GM23248 (cell line): ENCODE measurements at regions not wholly inside any gene's neighbourhood (a gene's known extent, or its start where the extent isn't known, plus 50 kb on each side); places are given as distances from the start of the nearest gene placed in this dataset.
A peak's percentile ranks its signal among the peaks of the same experiment; 100 is the strongest.

ENCODE experiments used
- DNase-seq: peaks from one replicate; pipeline ENCODE4 v3.0.0-alpha.2; 2015
- H2AFZ ChIP-seq: fragments of 200-600 bp; sonication (generic); 2 replicates; pipeline ENCODE4 v1.6.1; 2016; ENCODE audit warnings: antibody characterized with exemption
- H3F3A ChIP-seq: fragments of 200-600 bp; sonication (generic); 2 replicates; pipeline ENCODE4 v1.6.1; 2016; ENCODE audit warnings: mild to moderate bottlenecking, antibody characterized with exemption, mixed run types; ENCODE audit not compliant: insufficient read depth
- H3K27ac ChIP-seq: fragments of 200-600 bp; sonication (generic); 2 replicates; pipeline ENCODE4 v1.5.1; 2016; ENCODE audit warnings: mild to moderate bottlenecking
- H3K27me3 ChIP-seq: fragments of 200-600 bp; sonication (generic); replicated peaks from 2 replicates; pipeline ENCODE4 v1.6.1; 2016; ENCODE audit warnings: mild to moderate bottlenecking; ENCODE audit not compliant: insufficient read depth
- H3K36me3 ChIP-seq: fragments of 200-600 bp; sonication (generic); 2 replicates; pipeline ENCODE4 v1.6.1; 2016; ENCODE audit warnings: low read depth, mild to moderate bottlenecking
- H3K4me1 ChIP-seq: fragments of 200-600 bp; sonication (generic); 2 replicates; pipeline ENCODE4 v1.6.1; 2016; ENCODE audit warnings: mild to moderate bottlenecking; ENCODE audit not compliant: insufficient read depth
- H3K4me2 ChIP-seq: fragments of 200-600 bp; sonication (generic); one replicate; pipeline ENCODE4 v1.6.1; 2016; ENCODE audit warnings: mild to moderate bottlenecking; ENCODE audit not compliant: unreplicated experiment
- H3K4me3 ChIP-seq: fragments of 200-600 bp; sonication (generic); 2 replicates; pipeline ENCODE4 v1.5.1; 2016; ENCODE audit warnings: mild to moderate bottlenecking
- H3K79me2 ChIP-seq: fragments of 200-600 bp; sonication (generic); 2 replicates; pipeline ENCODE4 v1.6.1; 2016; ENCODE audit warnings: mild to moderate bottlenecking; ENCODE audit not compliant: insufficient read depth
- H3K9ac ChIP-seq: fragments of 200-600 bp; sonication (generic); 2 replicates; pipeline ENCODE4 v1.6.1; 2016; ENCODE audit warnings: mild to moderate bottlenecking
- H3K9me2 ChIP-seq: fragments of 200-600 bp; sonication (generic); 2 replicates; pipeline ENCODE4 v1.6.1; 2016; ENCODE audit warnings: mixed run types, mild to moderate bottlenecking, moderate library complexity; ENCODE audit not compliant: insufficient read depth
- H3K9me3 ChIP-seq: fragments of 200-600 bp; sonication (generic); one replicate; pipeline ENCODE4 v1.6.1; 2017; ENCODE audit warnings: low read depth
- H4K20me1 ChIP-seq: fragments of 200-600 bp; sonication (generic); 2 replicates; pipeline ENCODE4 v1.6.0; 2016; ENCODE audit not compliant: insufficient read depth
- EZH2 ChIP-seq: fragments of 200-600 bp; sonication (generic); IDR thresholded peaks from 2 replicates; pipeline ENCODE4 v1.6.1; 2018; ENCODE audit warnings: antibody characterized with exemption, mild to moderate bottlenecking; ENCODE audit not compliant: insufficient read depth, poor library complexity, severe bottlenecking
- EZH2phosphoT487 ChIP-seq: fragments of 200-600 bp; sonication (generic); IDR thresholded peaks from 2 replicates; pipeline ENCODE4 v1.6.1; 2018; ENCODE audit warnings: antibody characterized with exemption, moderate library complexity, mild to moderate bottlenecking, low read depth; ENCODE audit not compliant: insufficient read depth
- WGBS, 2 experiments: methylation state at CpG; one replicate each; pipeline ENCODE4 v1.1.6; 2015 to 2017; ENCODE audit warnings: low lambda C conversion rate in 2 of 2, low coverage in 1 of 2; ENCODE audit errors: missing lambda C conversion rate in 2 of 2; 5-methylcytosine and 5-hydroxymethylcytosine counted together
- in situ Hi-C: fragments of 300-500 bp; cut with MboI; formaldehyde crosslinking; loops from 2 replicates; pipeline ENCODE4 v1.15.0; 2020

DNA sequence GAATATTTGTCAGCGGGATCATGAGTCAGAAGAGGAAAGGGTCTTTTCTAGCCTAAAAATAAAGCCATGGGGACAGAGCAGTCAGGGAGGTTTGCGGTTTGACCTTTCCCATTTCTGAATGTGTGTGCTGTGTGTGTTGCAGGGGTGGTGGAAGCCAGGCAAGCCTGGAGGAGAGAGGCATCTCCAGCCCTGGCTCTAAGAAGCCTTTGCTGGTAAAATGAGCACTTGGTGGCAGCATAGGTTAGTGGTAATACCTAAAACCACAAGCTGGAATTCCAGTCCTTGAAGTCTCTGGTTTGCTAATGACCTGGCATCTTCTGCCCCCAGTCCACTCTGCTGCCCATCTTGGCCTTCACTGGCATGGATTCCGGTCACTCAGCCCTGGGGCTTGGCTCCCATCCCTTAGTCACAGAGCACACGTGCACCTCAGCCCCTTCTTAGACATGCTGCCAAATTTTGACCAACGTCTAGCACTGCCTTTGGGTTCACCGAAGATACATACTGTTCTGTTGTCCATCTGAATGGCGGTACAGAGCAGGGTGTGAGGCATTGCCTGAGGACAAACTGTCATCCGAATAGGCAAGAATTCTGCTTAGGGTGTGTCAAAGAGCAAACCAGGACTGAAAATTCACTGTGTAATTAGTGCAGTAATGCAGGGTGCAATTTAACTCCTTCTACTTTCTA, 52.7 kb downstream of the KCNA5 start:
- Histone ChIP-seq H3K4me1 (peaks cover 30% of the 10 kb centered on the region), H3K4me2 (no peak overlapping the region), H3K9me3 (no peaks in the 10 kb centered on the region), H4K20me1 (no peaks in the 10 kb centered on the region), H3K9me2 (no peaks in the 10 kb centered on the region), H3F3A (peaks cover 9% of the 10 kb centered on the region; the same call in 1 of the 2 replicates), H3K9ac (no peak overlapping the region), H2AFZ (no peak overlapping the region), H3K27me3 (no peaks in the 10 kb centered on the region), H3K27ac (no peak overlapping the region), H3K79me2 (no peaks in the 10 kb centered on the region), H3K36me3 (no peaks in the 10 kb centered on the region), H3K4me3 (no peak overlapping the region)
- peak; percentile 62 for DNase-seq
- no peak for TF ChIP-seq EZH2
- in situ Hi-C loops: no loop called here
- 61 to 64% methylated on average over 8 of the region's 8 CpGs for WGBS, 2 experiments

DNA sequence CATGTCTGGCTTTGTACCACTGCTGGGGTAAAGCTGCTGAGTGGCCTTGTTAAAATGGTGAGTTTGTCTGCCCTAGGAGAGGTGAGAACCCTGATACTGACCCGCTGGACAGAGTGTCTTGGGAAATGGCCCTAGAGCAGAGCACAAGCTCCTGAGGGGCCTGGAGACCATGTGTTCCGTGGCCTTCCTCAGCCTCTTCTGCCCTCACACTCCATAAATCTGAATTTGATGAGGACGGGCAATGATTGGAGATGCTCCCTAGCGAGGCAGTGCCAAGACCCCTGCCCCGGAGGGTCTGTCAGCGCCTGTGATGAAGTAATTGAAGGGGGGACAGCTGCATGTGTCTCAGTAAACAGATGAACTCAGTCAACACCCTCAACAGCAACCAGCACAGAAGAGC, 54.1 kb downstream of the KCNA5 start:
- WGBS, 2 experiments: 69 to 72% methylated on average over 6 of the region's 6 CpGs
- Histone ChIP-seq H3K9me3 (no peaks in the 10 kb centered on the region), H2AFZ (no peak overlapping the region), H3K36me3 (no peaks in the 10 kb centered on the region), H4K20me1 (no peaks in the 10 kb centered on the region), H3K4me3 (no peak overlapping the region), H3K9ac (no peak overlapping the region), H3K4me1 (peaks cover 44% of the 10 kb centered on the region), H3F3A (peaks cover 23% of the 10 kb centered on the region), H3K9me2 (no peaks in the 10 kb centered on the region), H3K27me3 (no peaks in the 10 kb centered on the region), H3K27ac (no peak overlapping the region), H3K79me2 (no peaks in the 10 kb centered on the region), H3K4me2 (no peak overlapping the region)
- in situ Hi-C loops: no loop called here
- TF ChIP-seq EZH2phosphoT487 (no peak), EZH2 (no peak)
- DNase-seq: no peak

DNA sequence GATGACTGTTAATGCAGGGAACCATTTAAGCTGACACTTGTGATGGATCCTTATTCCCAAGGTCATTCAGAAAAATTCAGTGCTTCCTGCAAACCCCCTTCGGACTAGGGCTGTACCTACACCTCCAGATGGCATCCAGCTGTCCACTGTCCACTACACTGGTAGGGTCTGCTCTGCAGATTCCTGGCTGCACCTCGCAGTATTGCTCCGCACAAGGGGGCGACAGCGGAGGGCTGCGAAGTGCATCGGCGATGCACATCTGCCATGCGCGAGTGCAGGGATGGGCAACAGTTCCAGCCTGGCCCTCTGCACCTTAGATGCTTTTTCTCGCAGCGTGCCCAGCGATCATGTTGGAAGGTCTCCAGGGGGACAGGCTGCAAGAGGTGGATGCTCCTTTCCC, 55.5 kb downstream of the KCNA5 start:
- H3K9me2 ChIP-seq: no peaks in the 10 kb centered on the region
- in situ Hi-C loops: no loop called here

DNA sequence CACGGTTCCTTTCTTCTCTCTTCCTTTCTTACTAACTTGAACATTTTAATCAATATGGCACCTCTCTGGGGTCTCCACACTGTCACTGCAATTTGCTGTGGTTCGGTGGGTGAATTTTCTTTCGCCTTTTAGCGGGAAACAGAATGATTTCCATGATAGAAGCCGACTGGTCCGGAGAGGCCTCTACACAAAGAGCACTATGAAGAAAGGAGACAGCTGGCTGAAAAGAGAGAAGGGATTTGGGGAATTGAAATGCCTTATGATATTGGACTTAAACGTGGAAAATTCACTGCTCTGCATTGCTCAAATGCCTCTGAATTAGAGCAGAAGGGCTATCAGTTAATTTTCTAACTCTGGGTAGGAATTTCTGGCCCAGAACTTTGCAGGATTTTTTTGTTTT, 55.9 kb downstream of the KCNA5 start:
- Histone ChIP-seq H3K9me2 (no peaks in the 10 kb centered on the region), H3K9ac (no peak overlapping the region), H3K4me1 (peaks cover 57% of the 10 kb centered on the region), H3K27ac (no peak overlapping the region), H2AFZ (no peak overlapping the region), H3K4me3 (no peak overlapping the region), H3K27me3 (no peaks in the 10 kb centered on the region), H3K79me2 (no peaks in the 10 kb centered on the region), H3F3A (peaks cover 38% of the 10 kb centered on the region), H3K36me3 (no peaks in the 10 kb centered on the region), H4K20me1 (no peaks in the 10 kb centered on the region), H3K9me3 (no peaks in the 10 kb centered on the region), H3K4me2 (no peak overlapping the region)
- no peak for TF ChIP-seq EZH2phosphoT487
- no peak for TF ChIP-seq EZH2
- in situ Hi-C loops: no loop called here
- no peak for DNase-seq
- WGBS, 2 experiments: 81 to 83% methylated on average over 7 of the region's 7 CpGs

More for the DNA sequence above, 55.5 kb downstream of the KCNA5 start:
- Histone ChIP-seq H3K27me3 (no peaks in the 10 kb centered on the region), H3K27ac (no peak overlapping the region), H2AFZ (no peak overlapping the region), H3K79me2 (no peaks in the 10 kb centered on the region), H4K20me1 (no peaks in the 10 kb centered on the region), H3K4me1 (peaks cover 57% of the 10 kb centered on the region), H3K4me3 (no peak overlapping the region), H3K9me3 (no peaks in the 10 kb centered on the region), H3F3A (peaks cover 36% of the 10 kb centered on the region), H3K9ac (no peak overlapping the region), H3K4me2 (no peak overlapping the region), H3K36me3 (no peaks in the 10 kb centered on the region)
- TF ChIP-seq EZH2phosphoT487: no peak
- no peak for TF ChIP-seq EZH2
- no peak for DNase-seq
- WGBS, 2 experiments: 97 to 99% methylated on average over 13 of the region's 13 CpGs

DNA sequence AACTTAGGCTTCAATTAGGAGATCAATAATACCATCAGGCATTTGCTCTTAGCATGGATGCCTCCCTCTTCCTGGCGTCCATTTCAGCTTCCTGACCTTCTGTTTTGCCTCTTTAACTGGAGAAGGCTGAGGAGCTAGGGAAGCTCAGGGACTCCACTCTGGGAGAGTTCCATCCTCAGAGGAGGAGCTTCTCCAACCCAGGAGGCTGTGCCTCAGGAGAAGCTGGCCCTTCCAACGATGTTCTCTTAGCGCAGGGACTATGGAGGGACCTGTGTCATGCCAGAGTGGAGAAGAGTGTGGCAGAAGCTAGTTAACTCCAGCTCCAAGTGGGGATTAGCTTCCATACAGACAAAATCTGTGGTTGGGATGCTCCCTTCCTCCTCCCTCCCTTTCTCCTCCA, 58.0 kb downstream of the KCNA5 start:
- 80 to 83% methylated on average over 3 of the region's 3 CpGs for WGBS, 2 experiments
- Histone ChIP-seq H3F3A (peaks cover 38% of the 10 kb centered on the region), H3K4me2 (peak overlapping the region; percentile 75), H3K79me2 (no peaks in the 10 kb centered on the region), H4K20me1 (no peaks in the 10 kb centered on the region), H3K9me2 (no peaks in the 10 kb centered on the region), H3K36me3 (no peaks in the 10 kb centered on the region), H3K27me3 (no peaks in the 10 kb centered on the region), H2AFZ (peak overlapping the region; percentile 73), H3K4me3 (peak overlapping the region; percentile 46; the same call in 1 of the 2 replicates), H3K4me1 (peaks cover 37% of the 10 kb centered on the region), H3K27ac (peak overlapping the region; percentile 91), H3K9me3 (no peaks in the 10 kb centered on the region), H3K9ac (peak overlapping the region; percentile 47; the same call in 1 of the 2 replicates)
- DNase-seq: no peak
- TF ChIP-seq EZH2phosphoT487 (no peak), EZH2 (no peak)
- in situ Hi-C loops: no loop called here
